AG04449 (cell line): ENCODE measurements at regions not wholly inside any gene's neighbourhood (a gene's known extent, or its start where the extent isn't known, plus 50 kb on each side); places are given as distances from the start of the nearest gene placed in this dataset.
"Not testable (repeated sequence)": the region's sequence is repeated elsewhere in the genome, so short reads cannot be mapped to it uniquely, and the experiment has no call there.

Experiments used
- CTCF ChIA-PET: fragments of 350-600 bp; formaldehyde crosslinking; extraction: SDS; loops from one replicate; lab custom pipeline; 2021; ENCODE audit warnings: antibody characterized with exemption; lab: Yijun Ruan, JAX
- POLR2A ChIA-PET: fragments of 400-600, 350-600 bp; formaldehyde crosslinking; extraction: SDS; loops from one replicate; lab custom pipeline; 2020; ENCODE audit warnings: antibody characterized with exemption, inconsistent platforms; lab: Yijun Ruan, JAX
- DNase-seq: peaks from one replicate; pipeline ENCODE4 v3.0.0-alpha.2; 2010; ENCODE audit warnings: low read depth, low spot score
- H3K4me3 ChIP-seq: 2 replicates; pipeline ENCODE4 v1.5.1; 2011; ENCODE audit warnings: low read depth, mild to moderate bottlenecking, control low read depth, low read length
- CTCF ChIP-seq: IDR thresholded peaks from one replicate; pipeline ENCODE4 v1.5.1; 2011; ENCODE audit warnings: mild to moderate bottlenecking, moderate library complexity, low read length, control low read depth, inconsistent platforms; ENCODE audit not compliant: insufficient read depth; ENCODE audit errors: missing control alignments

GRCh38 chr9:90188656-90189055 lies 454.0 kb downstream of the DIRAS2 start:
- POLR2A ChIA-PET = no interaction called here
- H3K4me3 ChIP-seq = no peak overlapping the region
- DNase-seq = no peak
- CTCF ChIA-PET = no interaction called here
- TF ChIP-seq CTCF = no peak

- no peak overlapping the region for H3K4me3 ChIP-seq
- no peak for TF ChIP-seq CTCF
- ChIA-PET POLR2A (no interaction called here), CTCF (no interaction called here)
- no peak for DNase-seq
Measured at GRCh38 chr9:90189306-90189705, 453.3 kb downstream of the DIRAS2 start.

- POLR2A ChIA-PET, H3K4me3 ChIP-seq, CTCF ChIA-PET, DNase-seq: not testable (repeated sequence)
Measured at GRCh38 chr9:90192465-90192864, 450.2 kb downstream of the DIRAS2 start.

GRCh38 chr9:90198956-90199355 lies 443.7 kb downstream of the DIRAS2 start:
- ChIA-PET CTCF (no interaction called here), POLR2A (no interaction called here)
- no peak for DNase-seq
- H3K4me3 ChIP-seq = no peak overlapping the region
- no peak for TF ChIP-seq CTCF

- no peak overlapping the region for H3K4me3 ChIP-seq
- ChIA-PET CTCF (no interaction called here), POLR2A (no interaction called here)
- DNase-seq = no peak
- TF ChIP-seq CTCF = no peak
Measured at GRCh38 chr9:90201766-90202165, 440.9 kb downstream of the DIRAS2 start.

GRCh38 chr9:90204128-90204831 lies 438.3 kb downstream of the DIRAS2 start:
- CTCF ChIA-PET = no interaction called here
- POLR2A ChIA-PET = no interaction called here
- TF ChIP-seq CTCF = no peak

GRCh38 chr9:90213045-90213444 lies 429.6 kb downstream of the DIRAS2 start:
- H3K4me3 ChIP-seq, DNase-seq, CTCF ChIA-PET, POLR2A ChIA-PET: not testable (repeated sequence)

More at GRCh38 chr9:90204128-90204831, 438.3 kb downstream of the DIRAS2 start:
- DNase-seq = no peak
- no peak overlapping the region for H3K4me3 ChIP-seq
